ENCODE measurements at regions not wholly inside any gene's neighbourhood (a gene's known extent, or its start where the extent isn't known, plus 50 kb on each side); places are given as distances from the start of the nearest gene placed in this dataset.
"Not testable (repeated sequence)": the region's sequence is repeated elsewhere in the genome, so short reads cannot be mapped to it uniquely, and the experiment has no call there.

DNA sequence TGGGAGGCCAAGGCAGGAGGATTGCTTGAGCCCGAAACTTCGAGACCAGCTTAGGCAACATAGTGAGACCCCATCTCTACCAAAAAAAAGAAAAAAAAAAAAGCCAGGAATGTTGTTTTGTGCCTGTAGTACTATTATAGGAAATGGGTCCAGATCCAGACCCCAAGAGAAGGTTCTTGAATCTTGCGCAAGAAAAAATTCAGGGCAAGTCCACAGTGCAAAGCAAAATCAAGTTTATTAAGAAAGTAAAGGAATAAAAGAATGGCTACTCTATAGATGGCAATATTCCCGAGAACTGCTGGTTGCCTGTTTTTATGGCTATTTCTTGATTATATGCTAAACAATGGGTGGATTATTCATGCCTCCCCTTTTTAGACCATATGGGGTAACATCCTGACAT, 51.2 kb upstream of the RDX start:
- no peak for FAIRE-seq

DNA sequence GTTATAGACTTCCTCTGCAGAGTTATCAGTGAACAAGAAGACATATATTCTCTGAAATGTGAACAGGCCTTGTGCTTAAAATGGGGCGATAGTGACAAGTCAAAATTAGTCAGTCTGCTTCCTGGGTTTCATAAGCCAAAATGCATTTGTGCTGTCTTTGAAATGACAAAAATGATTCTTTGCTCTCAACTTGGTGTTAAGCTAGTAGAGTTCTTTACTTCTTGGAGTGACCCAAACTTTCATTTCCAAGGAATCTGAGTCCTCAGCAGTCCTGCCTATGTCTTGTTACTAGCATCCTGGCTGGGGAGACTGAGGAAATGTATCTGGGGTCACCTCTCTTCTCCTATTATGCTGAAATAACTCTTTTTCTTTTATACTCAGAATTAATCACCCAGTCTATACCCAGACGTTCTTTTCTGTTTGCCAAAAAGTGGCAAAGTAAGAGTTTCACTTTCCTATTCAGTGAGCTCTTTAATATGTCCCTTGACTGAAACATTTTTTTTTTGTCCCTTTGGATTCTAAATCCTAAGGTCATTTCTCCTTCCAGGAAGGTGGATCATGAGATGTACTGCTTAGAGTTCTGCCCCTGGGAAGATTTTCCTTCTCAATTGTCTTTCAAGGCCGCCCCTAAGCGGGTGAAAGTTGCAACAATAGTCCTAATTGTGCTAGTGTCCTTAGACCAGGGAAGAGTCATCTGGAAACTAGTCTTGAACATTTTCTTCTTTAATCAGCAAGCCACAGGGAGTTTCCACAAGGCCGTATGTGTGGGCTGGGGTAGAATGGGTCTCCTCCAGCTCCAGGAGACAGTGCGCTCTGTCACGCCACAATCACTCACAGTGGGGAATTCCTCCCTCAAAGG, 53.0 kb upstream of the RDX start:
- FAIRE-seq: no peak

- not testable (repeated sequence) for FAIRE-seq
Measured at GRCh38 chr11:110349997-110350383, 53.6 kb upstream of the RDX start.

DNA sequence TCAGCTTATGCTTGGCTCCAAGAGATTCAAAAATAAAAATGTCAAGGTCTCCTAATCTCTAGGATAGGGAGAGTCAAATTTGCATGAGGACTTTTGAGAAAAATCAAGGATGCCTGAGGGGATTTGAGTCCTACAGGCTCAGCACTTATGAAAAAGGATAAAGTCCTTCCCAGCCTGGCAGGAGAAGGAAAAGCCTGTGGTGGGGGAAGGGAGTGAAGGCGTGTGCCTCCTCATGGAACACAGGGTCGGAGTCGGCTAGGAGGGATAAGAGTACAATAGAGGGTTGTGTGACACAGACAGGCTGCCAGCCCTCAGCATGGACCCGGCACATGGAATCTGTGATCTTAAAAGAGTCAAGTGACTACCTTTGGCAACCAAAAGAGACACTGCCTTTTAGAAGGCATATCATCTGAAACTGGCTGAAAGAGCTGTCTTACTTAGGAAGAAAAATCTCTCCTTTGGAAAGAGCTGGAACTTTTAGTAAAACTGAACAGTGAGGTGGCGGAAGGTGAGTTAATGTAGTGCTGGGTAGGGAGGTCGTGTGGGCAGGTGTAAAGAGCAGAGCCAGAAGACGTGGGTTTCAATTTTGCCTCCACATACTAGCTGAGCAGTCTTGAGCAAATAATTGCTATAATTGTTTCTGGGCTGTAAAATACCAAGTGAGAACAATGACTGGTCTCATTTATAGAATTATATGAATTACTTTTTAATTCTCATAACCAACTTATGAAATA, 58.8 kb upstream of the RDX start:
- FAIRE-seq: no peak

GRCh38 chr11:110356762-110357671, 60.6 kb upstream of the RDX start:
- FAIRE-seq: no peak

- no peak for FAIRE-seq
Measured at GRCh38 chr11:110358336-110358735, 61.9 kb upstream of the RDX start.

DNA sequence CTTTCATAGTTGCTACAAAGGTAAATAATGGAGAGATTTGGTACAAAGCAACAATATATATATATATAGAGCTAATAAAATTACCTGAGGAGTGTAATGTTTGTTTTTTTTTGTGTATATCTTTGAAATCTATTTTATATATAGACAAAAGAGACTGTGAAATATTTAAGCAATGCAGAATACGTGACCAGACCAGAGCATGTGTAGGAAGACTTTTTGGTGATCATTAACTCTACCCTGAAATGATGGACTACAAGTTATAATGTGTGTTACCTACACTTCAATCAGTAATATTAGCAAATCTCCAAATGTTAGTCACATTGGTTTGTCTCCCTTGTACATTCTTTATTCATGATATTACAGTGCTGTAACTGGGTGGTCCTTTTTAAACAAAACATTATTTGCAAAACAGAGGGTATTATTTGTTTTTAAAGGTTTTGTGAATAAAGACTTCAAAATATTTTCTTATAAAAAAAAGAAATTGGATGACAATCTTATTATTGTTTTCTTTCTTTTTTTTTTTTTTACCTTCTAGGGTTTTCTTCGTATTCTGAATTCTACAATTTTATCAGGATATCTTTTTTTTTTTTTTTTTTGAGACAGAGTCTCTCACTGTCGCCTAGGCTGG, 64.5 kb upstream of the RDX start:
- not testable (repeated sequence) for FAIRE-seq

- no peak for FAIRE-seq
Measured at GRCh38 chr11:110362971-110363509, 66.6 kb upstream of the RDX start.

GRCh38 chr11:110366291-110366690, 63.5 kb upstream of the FDX1 start:
- no peak for FAIRE-seq

DNA sequence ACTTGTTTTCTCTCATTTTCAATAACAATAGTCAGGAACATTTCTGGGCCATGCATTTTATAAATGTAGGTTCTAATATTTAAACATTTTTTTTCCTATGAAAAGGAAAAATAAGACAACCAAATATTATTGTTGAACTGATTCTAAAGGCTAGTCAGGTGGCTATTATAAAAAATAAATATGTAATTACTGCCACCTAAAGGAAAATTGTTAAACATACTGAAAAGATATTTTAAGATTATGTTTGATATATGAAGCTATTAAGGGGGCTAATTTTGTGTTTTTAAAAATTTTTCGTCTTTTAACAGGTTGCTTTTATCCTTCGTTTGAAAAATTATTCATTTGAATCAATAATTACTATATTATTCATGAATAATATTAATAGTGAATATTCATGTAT, 62.2 kb upstream of the FDX1 start:
- FAIRE-seq: peak; percentile 84

DNA sequence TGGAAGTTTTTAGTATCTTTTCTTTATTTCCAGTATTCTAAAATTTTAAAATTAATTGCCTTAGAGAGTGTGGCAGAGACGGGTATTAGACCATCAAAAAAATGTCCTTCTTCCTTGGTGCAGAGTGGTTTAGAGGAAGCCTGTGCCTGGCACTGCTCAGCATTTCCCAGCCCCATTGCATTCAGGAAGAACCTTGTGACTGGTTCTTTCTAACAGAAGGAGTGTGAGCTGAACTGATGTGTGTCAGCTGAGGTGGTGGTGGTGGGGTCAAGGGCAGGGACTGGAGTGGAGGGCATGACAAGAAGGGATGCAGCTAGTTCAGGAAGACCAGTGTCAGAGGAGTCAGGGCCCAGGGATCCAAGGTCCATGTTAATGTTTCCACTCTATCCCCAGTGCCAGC, 58.7 kb upstream of the FDX1 start:
- no peak for FAIRE-seq

GRCh38 chr11:110373051-110373702, 56.6 kb upstream of the FDX1 start:
- no peak for FAIRE-seq

DNA sequence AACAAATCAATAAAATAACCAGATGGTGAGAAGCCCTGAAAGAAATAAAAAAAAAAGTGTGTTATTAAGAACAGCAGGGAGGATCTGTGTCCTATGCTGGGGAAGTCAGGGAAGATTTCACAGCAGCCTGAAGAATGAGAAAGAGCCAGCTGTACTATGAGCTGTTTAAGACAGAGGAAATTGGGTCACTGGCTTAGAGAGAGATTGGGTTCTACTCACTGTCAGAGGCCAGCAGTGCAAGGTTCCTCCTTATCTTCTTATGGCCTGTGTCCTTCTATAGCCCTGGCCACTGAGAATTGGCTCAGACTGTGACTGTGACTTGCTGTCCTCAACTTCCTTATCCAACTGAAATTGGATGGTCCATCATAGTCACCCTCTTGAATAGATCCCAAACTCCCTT, 54.8 kb upstream of the FDX1 start:
- FAIRE-seq: no peak

- FAIRE-seq: no peak
Measured at GRCh38 chr11:110375351-110375750, 54.4 kb upstream of the FDX1 start.

DNA sequence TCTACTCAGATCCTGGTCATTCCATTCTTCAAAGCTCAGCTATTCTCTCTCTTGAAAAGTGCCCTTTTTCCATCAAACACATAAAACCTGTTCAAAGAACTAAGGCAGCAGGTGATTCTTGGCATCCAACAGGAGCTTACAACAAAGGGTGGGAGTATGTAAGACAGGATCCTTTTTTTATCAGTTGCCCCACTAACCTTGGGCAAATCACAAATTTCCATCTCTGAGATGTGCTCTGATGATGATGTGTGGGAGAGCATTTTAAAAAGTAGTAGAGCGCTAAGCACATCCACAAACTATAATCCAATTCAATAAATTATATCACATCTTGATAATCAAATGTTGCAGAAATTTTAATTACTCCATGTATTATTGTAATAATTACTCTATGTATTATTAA, 53.7 kb upstream of the FDX1 start:
- FAIRE-seq: no peak

DNA sequence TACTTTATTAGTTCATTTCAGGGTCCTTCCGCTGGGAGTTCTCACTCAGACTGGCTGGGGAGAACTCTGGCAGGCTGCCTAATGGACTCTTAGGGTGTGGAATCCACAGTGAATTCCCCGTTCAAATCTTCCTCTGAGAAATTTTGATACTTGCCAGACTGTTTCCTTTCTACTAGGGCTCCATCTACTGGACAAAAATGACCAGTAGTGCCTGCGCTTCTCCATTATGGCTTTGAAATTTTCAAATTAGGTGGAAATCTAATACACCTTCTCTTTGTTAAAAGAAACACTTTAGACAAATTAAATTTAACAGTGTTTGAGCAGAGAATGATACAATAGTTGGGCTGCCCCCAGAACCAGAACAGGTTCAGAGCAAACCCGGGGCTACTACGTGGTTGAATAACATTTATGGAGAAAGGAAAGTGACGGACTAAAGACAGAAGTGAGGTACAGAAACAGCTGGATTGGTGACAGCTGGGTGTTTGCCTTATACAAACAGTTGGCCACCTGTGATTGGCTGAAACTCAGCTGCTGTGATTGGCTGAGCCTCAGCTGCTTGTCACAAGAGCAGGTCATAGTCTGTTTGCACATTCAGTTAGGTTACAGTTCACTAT, 52.9 kb upstream of the FDX1 start:
- peak; percentile 86 for FAIRE-seq

DNA sequence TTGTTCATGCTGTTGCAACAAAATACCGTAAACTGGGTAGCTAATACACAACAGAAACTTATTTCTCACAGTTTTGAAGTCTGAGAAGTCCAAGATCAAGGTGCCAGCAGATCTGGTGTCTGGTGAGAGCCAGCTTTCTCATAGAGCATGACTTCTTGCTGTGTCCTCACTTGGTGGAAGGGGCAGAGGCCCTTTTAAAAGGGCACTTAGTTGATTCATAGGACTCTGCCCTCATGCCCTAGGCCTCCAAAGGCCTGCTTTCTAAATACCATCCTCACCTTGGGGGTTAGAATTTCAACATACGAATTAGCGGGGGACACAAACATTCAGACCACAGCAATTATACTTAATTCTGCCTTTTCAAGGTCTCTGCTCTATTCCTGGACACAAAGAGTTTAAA, 52.3 kb upstream of the FDX1 start:
- FAIRE-seq: no peak

DNA sequence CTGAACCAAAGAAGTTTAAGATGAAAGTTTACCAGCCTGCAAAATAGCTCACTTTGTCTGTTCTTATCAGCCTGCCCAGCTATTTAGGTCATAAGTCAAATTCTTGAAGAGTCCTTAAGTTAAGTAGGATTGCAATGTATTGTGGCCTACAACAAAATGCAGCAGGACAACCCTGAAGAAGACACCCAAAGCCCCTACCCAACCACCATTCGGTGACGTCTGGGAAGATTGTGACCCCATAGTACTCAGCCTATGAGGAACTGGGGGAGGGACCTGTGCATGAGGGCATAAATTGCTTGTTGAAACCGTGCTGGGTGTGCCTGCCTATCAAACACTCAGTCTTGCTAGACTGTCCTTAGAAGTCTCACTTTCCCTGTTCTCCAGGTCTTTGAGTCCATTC, 50.5 kb upstream of the FDX1 start:
- FAIRE-seq: no peak

GRCh38 chr11:110379936-110380335, 49.8 kb upstream of the FDX1 start:
- no peak for FAIRE-seq
